Panc1 (cell line): ENCODE measurements at regions not wholly inside any gene's neighbourhood (a gene's known extent, or its start where the extent isn't known, plus 50 kb on each side); places are given as distances from the start of the nearest gene placed in this dataset.

Source experiments
- ATAC-seq: fragments of 200-7000 bp; cut with Tn5 transposase; 2 replicates; pipeline ENCODE4 v1.9.1; 2020; ENCODE audit warnings: mild to moderate bottlenecking, moderate library complexity
- BruUV-seq: library from RNA; stranded (reverse); fragments of 400-500 nt; replicated peaks from 2 replicates; lab custom pipeline; 2021; lab: Mats Ljungman, UMichigan
- CTCF ChIA-PET: fragments of 300-600 bp; sonication (Branson Sonifier 250); formaldehyde crosslinking; loops from one replicate; lab custom pipeline; 2022; ENCODE audit warnings: antibody characterized with exemption; lab: Charles Lee
- POLR2A ChIA-PET: fragments of 300-600 bp; sonication (Branson Sonifier 250); formaldehyde crosslinking; loops from one replicate; lab custom pipeline; 2022; ENCODE audit warnings: antibody characterized with exemption; lab: Charles Lee
- DNase-seq: peaks from one replicate; pipeline ENCODE4 v3.0.0-alpha.2; 2010; ENCODE audit warnings: low read depth, low spot score
- H3K27ac ChIP-seq: 2 replicates; pipeline ENCODE4 v1.5.1; 2011; ENCODE audit warnings: mild to moderate bottlenecking, low read length, inconsistent platforms
- H3K27me3 ChIP-seq: fragments of 200-500 bp; sonication (Bioruptor generic); 2 replicates; pipeline ENCODE4 v1.6.0; 2014; ENCODE audit warnings: low read length, inconsistent platforms; ENCODE audit not compliant: control insufficient read depth, insufficient read depth
- H3K36me3 ChIP-seq: fragments of 200-500 bp; sonication (Bioruptor generic); 2 replicates; pipeline ENCODE4 v1.5.1; 2014; ENCODE audit warnings: inconsistent platforms, mild to moderate bottlenecking, low read length, moderate library complexity; ENCODE audit not compliant: control insufficient read depth, insufficient read depth
- H3K4me1 ChIP-seq: 2 replicates; pipeline ENCODE4 v1.5.1; 2011; ENCODE audit warnings: inconsistent platforms, mild to moderate bottlenecking, low read length, moderate library complexity; ENCODE audit not compliant: control insufficient read depth, insufficient read depth
- H3K4me3 ChIP-seq, 2 experiments: 2 replicates each; pipeline ENCODE4 v1.5.1; 2011 to 2012; ENCODE audit warnings: low read depth in 2 of 2, low read length in 2 of 2, mild to moderate bottlenecking in 2 of 2, inconsistent platforms in 1 of 2, moderate library complexity in 1 of 2
- H3K9me3 ChIP-seq: fragments of 200-500 bp; sonication (Bioruptor generic); 2 replicates; pipeline ENCODE4 v1.5.1; 2014; ENCODE audit warnings: low read depth, mild to moderate bottlenecking, inconsistent platforms, low read length, moderate library complexity; ENCODE audit not compliant: control insufficient read depth, insufficient read depth
- REST ChIP-seq, 2 experiments: IDR thresholded peaks; 2 replicates each; pipeline ENCODE4 v1.6.1; 2011 to 2012; ENCODE audit warnings: low read depth in 2 of 2, control low read depth in 1 of 2, low read length in 1 of 2, mild to moderate bottlenecking in 1 of 2, moderate library complexity in 1 of 2; ENCODE audit not compliant: insufficient read depth in 1 of 2
- SIN3A ChIP-seq: IDR thresholded peaks from 2 replicates; pipeline ENCODE4 v1.6.1; 2012; ENCODE audit warnings: low read depth, mild to moderate bottlenecking, low read length, moderate library complexity, borderline replicate concordance; ENCODE audit not compliant: insufficient read depth
- in situ Hi-C: cut with HindIII; loops from 2 replicates; pipeline ENCODE4 v1.10.0; 2016; ENCODE audit warnings: low sequenced_read_pairs, low pct_unique_long_range_greater_than_20kb
- intact Hi-C: fragments of 100-400 bp; cut with micrococcal nuclease; formaldehyde crosslinking; loops from one replicate; pipeline ENCODE4 v1.10.0; 2022; ENCODE audit not compliant: unreplicated experiment
- TF ChIP-seq, protein P1 (sequence below): fragments of 450-650 bp; IDR thresholded peaks from 2 replicates; pipeline ENCODE4 v1.5.1; 2017; ENCODE audit warnings: mild to moderate bottlenecking

- H3K4me3 ChIP-seq: no peak overlapping the region
- H3K4me1 ChIP-seq: no peaks in the 10 kb centered on the region
- intact Hi-C loops: no loop called here
- CTCF ChIA-PET: no interaction called here
- no peak for DNase-seq
- no peaks in the 10 kb centered on the region for H3K27me3 ChIP-seq
- no peaks in the 10 kb centered on the region for H3K36me3 ChIP-seq
- H3K27ac ChIP-seq: no peak overlapping the region
- no TSS peak for BruUV-seq
- H3K9me3 ChIP-seq: no peaks in the 10 kb centered on the region
- POLR2A ChIA-PET: no interaction called here
- no peak for TF ChIP-seq SIN3A
- no peak for ATAC-seq
- in situ Hi-C loops: no loop called here
Measured at GRCh38 chr10:44435196-44435595, 50.3 kb upstream of the CXCL12 start.

GRCh38 chr10:44436240-44436639, 51.3 kb upstream of the CXCL12 start:
- intact Hi-C loops: loop anchor here (1.0 kb wide), 1 partner anchor 9 kb away; no protein-coding TSS in a partner anchor
- H3K4me1 ChIP-seq: no peaks in the 10 kb centered on the region

More at GRCh38 chr10:44436240-44436639, 51.3 kb upstream of the CXCL12 start:
- POLR2A ChIA-PET: no interaction called here
- no TSS peak for BruUV-seq
- in situ Hi-C loops: no loop called here
- Histone ChIP-seq H3K27ac (no peak overlapping the region), H3K9me3 (no peaks in the 10 kb centered on the region), H3K4me3 (no peak overlapping the region), H3K36me3 (no peaks in the 10 kb centered on the region), H3K27me3 (no peaks in the 10 kb centered on the region)
- CTCF ChIA-PET: interaction anchor here (0.6 kb wide), 1 partner anchor 77 kb away, joined by 14 read pairs; no protein-coding TSS in a partner anchor
- TF ChIP-seq, protein P1, sequence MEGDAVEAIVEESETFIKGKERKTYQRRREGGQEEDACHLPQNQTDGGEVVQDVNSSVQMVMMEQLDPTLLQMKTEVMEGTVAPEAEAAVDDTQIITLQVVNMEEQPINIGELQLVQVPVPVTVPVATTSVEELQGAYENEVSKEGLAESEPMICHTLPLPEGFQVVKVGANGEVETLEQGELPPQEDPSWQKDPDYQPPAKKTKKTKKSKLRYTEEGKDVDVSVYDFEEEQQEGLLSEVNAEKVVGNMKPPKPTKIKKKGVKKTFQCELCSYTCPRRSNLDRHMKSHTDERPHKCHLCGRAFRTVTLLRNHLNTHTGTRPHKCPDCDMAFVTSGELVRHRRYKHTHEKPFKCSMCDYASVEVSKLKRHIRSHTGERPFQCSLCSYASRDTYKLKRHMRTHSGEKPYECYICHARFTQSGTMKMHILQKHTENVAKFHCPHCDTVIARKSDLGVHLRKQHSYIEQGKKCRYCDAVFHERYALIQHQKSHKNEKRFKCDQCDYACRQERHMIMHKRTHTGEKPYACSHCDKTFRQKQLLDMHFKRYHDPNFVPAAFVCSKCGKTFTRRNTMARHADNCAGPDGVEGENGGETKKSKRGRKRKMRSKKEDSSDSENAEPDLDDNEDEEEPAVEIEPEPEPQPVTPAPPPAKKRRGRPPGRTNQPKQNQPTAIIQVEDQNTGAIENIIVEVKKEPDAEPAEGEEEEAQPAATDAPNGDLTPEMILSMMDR: no peak
- TF ChIP-seq REST (IDR thresholded peaks at IDR 0.05; ENCODE audit: insufficient read depth in 1 of 2, low read depth in 2 of 2, low read length in 1 of 2): no peak
- DNase-seq: no peak
- no peak for ATAC-seq
